Keratinocyte (primary cell): ENCODE measurements at regions not wholly inside any gene's neighbourhood (a gene's known extent, or its start where the extent isn't known, plus 50 kb on each side); places are given as distances from the start of the nearest gene placed in this dataset.

ENCODE experiments used
- DNase-seq: peaks from one replicate; pipeline ENCODE4 v3.0.0-alpha.2; 2011; ENCODE audit warnings: low read depth, missing footprints, low spot score
- FAIRE-seq: peaks from 2 replicates; lab custom pipeline; 2011; peaks lifted over from hg19 to GRCh38; lab: Jason Lieb, UNC
- H2AFZ ChIP-seq: 2 replicates; pipeline ENCODE4 v1.6.0; 2012; ENCODE audit warnings: low read length, control low read depth, inconsistent platforms; ENCODE audit not compliant: control insufficient read depth
- H3K27ac ChIP-seq: 2 replicates; pipeline ENCODE4 v1.5.1; 2011; ENCODE audit warnings: low read length; ENCODE audit not compliant: control insufficient read depth, insufficient read depth
- H3K27me3 ChIP-seq: 3 replicates; pipeline ENCODE4 v1.6.0; 2011; ENCODE audit warnings: low read length; ENCODE audit not compliant: control insufficient read depth, insufficient read depth; ENCODE audit errors: extremely low read depth
- H3K36me3 ChIP-seq, 2 experiments: 2 replicates in 1 of 2; 3 replicates in 1 of 2; pipeline ENCODE4 v1.5.1; 2011; ENCODE audit warnings: low read length in 2 of 2, mild to moderate bottlenecking in 1 of 2; ENCODE audit not compliant: control insufficient read depth in 2 of 2, insufficient read depth in 2 of 2; ENCODE audit errors: extremely low read depth in 1 of 2
- H3K4me1 ChIP-seq: 3 replicates; pipeline ENCODE4 v1.5.1; 2011; ENCODE audit warnings: low read length; ENCODE audit not compliant: control insufficient read depth, insufficient read depth; ENCODE audit errors: extremely low read depth
- H3K4me2 ChIP-seq: 3 replicates; pipeline ENCODE4 v1.6.0; 2011; ENCODE audit warnings: low read depth, low read length; ENCODE audit not compliant: control insufficient read depth, insufficient read depth; ENCODE audit errors: extremely low read depth
- H3K4me3 ChIP-seq, 3 experiments: fragments of 200-600 bp in 1 of 3; sonication (generic) in 1 of 3; 2 replicates in 2 of 3; 3 replicates in 1 of 3; pipeline ENCODE4 v1.5.1; 2011 to 2016; ENCODE audit warnings: low read length in 3 of 3, mild to moderate bottlenecking in 3 of 3, control low read depth in 2 of 3, inconsistent platforms in 1 of 3, low read depth in 1 of 3, mixed read lengths in 1 of 3, mixed run types in 1 of 3, moderate library complexity in 1 of 3; ENCODE audit not compliant: control insufficient read depth in 2 of 3, insufficient read depth in 2 of 3; ENCODE audit errors: extremely low read depth in 1 of 3
- H3K79me2 ChIP-seq: 2 replicates; pipeline ENCODE4 v1.6.0; 2012; ENCODE audit warnings: low read length; ENCODE audit not compliant: control insufficient read depth, insufficient read depth
- H3K9ac ChIP-seq: 3 replicates; pipeline ENCODE4 v1.6.0; 2011; ENCODE audit warnings: low read length; ENCODE audit not compliant: control insufficient read depth, insufficient read depth; ENCODE audit errors: extremely low read depth
- H3K9me1 ChIP-seq: 3 replicates; pipeline ENCODE4 v1.6.0; 2011; ENCODE audit warnings: low read length; ENCODE audit not compliant: control insufficient read depth, insufficient read depth; ENCODE audit errors: extremely low read depth
- H3K9me3 ChIP-seq: 2 replicates; pipeline ENCODE4 v1.5.1; 2012; ENCODE audit warnings: low read depth, low read length; ENCODE audit not compliant: control insufficient read depth
- H4K20me1 ChIP-seq: 3 replicates; pipeline ENCODE4 v1.6.0; 2011; ENCODE audit warnings: low read length; ENCODE audit not compliant: control insufficient read depth, insufficient read depth; ENCODE audit errors: extremely low read depth
- CTCF ChIP-seq, 3 experiments: IDR thresholded peaks in 1 of 3; conservative IDR thresholded peaks in 1 of 3; optimal IDR thresholded peaks in 1 of 3; 2 replicates in 2 of 3; 3 replicates in 1 of 3; pipeline versions ENCODE3 to v1.5.1; 2011; ENCODE audit warnings: low read length in 3 of 3, mild to moderate bottlenecking in 3 of 3, moderate library complexity in 2 of 3, control low read depth in 1 of 3, inconsistent platforms in 1 of 3; ENCODE audit not compliant: insufficient read depth in 2 of 3; ENCODE audit errors: extremely low read depth in 1 of 3
- EZH2 ChIP-seq: IDR thresholded peaks from one replicate; pipeline ENCODE4 v1.6.1; 2012; ENCODE audit warnings: inconsistent platforms, mild to moderate bottlenecking, low read length, moderate library complexity
- dilution Hi-C: fragments of 300-500 bp; cut with MboI; formaldehyde crosslinking; loops from one replicate; pipeline ENCODE4 v1.7.0; 2020; ENCODE audit warnings: low sequenced_read_pairs; ENCODE audit not compliant: extremely low pct_ligation_motif_present

GRCh38 chr16:65314627-65315008 lies 192.8 kb upstream of the CDH11 start:
- Histone ChIP-seq H3K36me3 (no peaks in the 10 kb centered on the region), H3K4me1 (peaks cover 10% of the 10 kb centered on the region), H3K27ac (no peak overlapping the region), H2AFZ (no peak overlapping the region), H3K9me1 (no peaks in the 10 kb centered on the region), H3K4me3 (no peak overlapping the region), H3K4me2 (no peak overlapping the region), H3K9me3 (no peaks in the 10 kb centered on the region), H3K9ac (no peak overlapping the region), H3K79me2 (no peaks in the 10 kb centered on the region), H4K20me1 (no peaks in the 10 kb centered on the region), H3K27me3 (no peaks in the 10 kb centered on the region)
- DNase-seq (no peak), FAIRE-seq (no peak)
- dilution Hi-C loops: no loop called here
- TF ChIP-seq CTCF (optimal IDR thresholded peaks at IDR 0.05 in 1 of 3, IDR thresholded peaks at IDR 0.05 in 1 of 3, conservative IDR thresholded peaks at IDR 0.05 in 1 of 3; ENCODE audit: extremely low read depth in 1 of 3, insufficient read depth in 2 of 3, low read length in 3 of 3) (no peak), EZH2 (no peak)

- Histone ChIP-seq H3K79me2 (no peaks in the 10 kb centered on the region), H2AFZ (no peak overlapping the region), H3K36me3 (no peaks in the 10 kb centered on the region), H3K4me2 (no peak overlapping the region), H3K9me3 (no peaks in the 10 kb centered on the region), H3K4me1 (peaks cover 10% of the 10 kb centered on the region), H3K27ac (no peak overlapping the region), H3K9me1 (no peaks in the 10 kb centered on the region), H3K9ac (no peak overlapping the region), H3K27me3 (no peaks in the 10 kb centered on the region), H3K4me3 (no peak overlapping the region), H4K20me1 (no peaks in the 10 kb centered on the region)
- FAIRE-seq (no peak), DNase-seq (no peak)
- TF ChIP-seq CTCF (optimal IDR thresholded peaks at IDR 0.05 in 1 of 3, IDR thresholded peaks at IDR 0.05 in 1 of 3, conservative IDR thresholded peaks at IDR 0.05 in 1 of 3; ENCODE audit: extremely low read depth in 1 of 3, insufficient read depth in 2 of 3, low read length in 3 of 3): no peak
- no peak for TF ChIP-seq EZH2
- dilution Hi-C loops: no loop called here
Measured at GRCh38 chr16:65313936-65314626, 192.2 kb upstream of the CDH11 start.
